Posterior cingulate gyrus (tissue), 11 donors: ENCODE measurements at regions not wholly inside any gene's neighbourhood (a gene's known extent, or its start where the extent isn't known, plus 50 kb on each side); places are given as distances from the start of the nearest gene placed in this dataset.
"Not testable (repeated sequence)": the region's sequence is repeated elsewhere in the genome, so short reads cannot be mapped to it uniquely, and the experiment has no call there.

Source experiments
- DNase-seq, 10 donors: peaks; one replicate each; pipeline versions ENCODE4 v3.0.0 to v3.0.0-alpha.2; 2020 to 2021; ENCODE audit warnings: mixed read lengths in 3 of 10
- intact Hi-C: fragments of 100-400 bp; cut with DNase I; formaldehyde crosslinking; loops from one replicate; pipeline ENCODE4 v1.15.1; 2023

GRCh38 chr7:55299273-55299967, 65.7 kb upstream of the LANCL2 start:
- DNase-seq = no peak
- intact Hi-C loops = no loop called here

- DNase-seq = no peak
- intact Hi-C loops = no loop called here
Measured at GRCh38 chr7:55303220-55303619, 61.9 kb upstream of the LANCL2 start.

- intact Hi-C loops = no loop called here
- no peak for DNase-seq
Measured at GRCh38 chr7:55304018-55304762, 60.9 kb upstream of the LANCL2 start.

- intact Hi-C loops = no loop called here
- no peak for DNase-seq
Measured at GRCh38 chr7:55305135-55305534, 60.0 kb upstream of the LANCL2 start.

GRCh38 chr7:55306331-55306730, 58.8 kb upstream of the LANCL2 start:
- intact Hi-C loops = no loop called here
- no peak for DNase-seq

- DNase-seq = no peak
- intact Hi-C loops = no loop called here
Measured at GRCh38 chr7:55307123-55307916, 57.8 kb upstream of the LANCL2 start.

GRCh38 chr7:55308186-55308929, 56.8 kb upstream of the LANCL2 start:
- no peak for DNase-seq
- intact Hi-C loops = no loop called here

GRCh38 chr7:55309040-55309991, 55.8 kb upstream of the LANCL2 start:
- DNase-seq = peak in 1 of 10 donors; percentile 55
- intact Hi-C loops = no loop called here

GRCh38 chr7:55310287-55311025, 54.7 kb upstream of the LANCL2 start:
- intact Hi-C loops = no loop called here
- DNase-seq = peak in 1 of 10 donors; percentile 28

GRCh38 chr7:55311892-55312291, 53.2 kb upstream of the LANCL2 start:
- DNase-seq, intact Hi-C loops: not testable (repeated sequence)

GRCh38 chr7:55313671-55314070, 51.5 kb upstream of the LANCL2 start:
- DNase-seq, intact Hi-C loops: not testable (repeated sequence)

- intact Hi-C loops = no loop called here
- no peak for DNase-seq
Measured at GRCh38 chr7:55314967-55315366, 50.2 kb upstream of the LANCL2 start.
